Activated T-helper 2 cell treated with anti-CD3 and anti-CD28 coated beads, Interferon-gamma antibody, Interleukin-2, Interleukin-4, amounts not matched to agents 10 μg/mL and 5 μg/mL and 100 μg/mL, durations not matched to agents 14 hours and 24 hours and 36 hours (primary cell): ENCODE measurements at regions not wholly inside any gene's neighbourhood (a gene's known extent, or its start where the extent isn't known, plus 50 kb on each side); places are given as distances from the start of the nearest gene placed in this dataset.

Experiments used
- DNase-seq: peaks from one replicate; pipeline ENCODE4 v3.0.0; 2021; ENCODE audit warnings: low spot score
- H3K27ac Mint-ChIP-seq: one replicate; pipeline ENCODE4 v1.8.0; 2021; ENCODE audit warnings: mixed read lengths
- H3K27me3 Mint-ChIP-seq: one replicate; pipeline ENCODE4 v1.8.0; 2021; ENCODE audit warnings: low read depth, mixed read lengths
- H3K36me3 Mint-ChIP-seq: one replicate; pipeline ENCODE4 v1.8.0; 2021; ENCODE audit warnings: low read depth, mixed read lengths
- H3K4me1 Mint-ChIP-seq: one replicate; pipeline ENCODE4 v1.8.0; 2021; ENCODE audit warnings: low read depth, mixed read lengths
- H3K4me3 Mint-ChIP-seq: one replicate; pipeline ENCODE4 v1.8.0; 2021; ENCODE audit warnings: low read depth, mild to moderate bottlenecking, moderate library complexity, mixed read lengths
- H3K9me3 Mint-ChIP-seq: one replicate; pipeline ENCODE4 v1.8.0; 2021; ENCODE audit warnings: mixed read lengths
- intact Hi-C: fragments of 100-400 bp; cut with micrococcal nuclease; formaldehyde crosslinking; loops from one replicate; pipeline ENCODE4 v1.15.1; 2023

DNA sequence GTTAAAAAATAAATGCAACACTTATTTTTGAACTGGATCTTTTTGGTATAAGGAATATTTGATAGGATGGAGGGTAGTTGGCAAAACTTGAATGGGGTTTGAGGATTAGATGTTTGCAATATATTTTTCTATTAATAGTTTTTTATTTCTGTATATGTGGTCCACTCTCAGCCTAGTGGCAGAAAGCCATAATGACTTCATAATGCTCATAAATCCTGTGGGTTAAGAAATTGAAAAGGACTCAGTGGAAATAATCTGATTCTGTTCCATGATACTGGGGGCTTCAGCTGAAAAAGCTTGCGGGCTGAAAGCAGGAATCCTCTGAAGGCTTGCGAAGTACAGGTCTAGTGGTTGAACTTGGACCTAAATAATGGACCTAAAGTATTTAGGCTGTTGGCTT, 1028.6 kb upstream of the PRMT6 start:
- Mint-ChIP-seq H3K9me3 (peaks cover 12% of the 10 kb centered on the region), H3K27ac (no peak overlapping the region), H3K4me1 (no peaks in the 10 kb centered on the region), H3K36me3 (no peaks in the 10 kb centered on the region), H3K4me3 (no peak overlapping the region), H3K27me3 (no peaks in the 10 kb centered on the region)
- DNase-seq: no peak
- intact Hi-C loops: no loop called here

GRCh38 chr1:106037526-106037925, 1018.9 kb upstream of the PRMT6 start:
- no peaks in the 10 kb centered on the region for H3K27me3 Mint-ChIP-seq
- no peak overlapping the region for H3K27ac Mint-ChIP-seq
- intact Hi-C loops: no loop called here
- H3K36me3 Mint-ChIP-seq: no peaks in the 10 kb centered on the region
- H3K4me3 Mint-ChIP-seq: no peak overlapping the region
- H3K4me1 Mint-ChIP-seq: no peaks in the 10 kb centered on the region
- peaks cover 28% of the 10 kb centered on the region for H3K9me3 Mint-ChIP-seq
- DNase-seq: no peak

GRCh38 chr1:106038260-106038659, 1018.2 kb upstream of the PRMT6 start:
- Mint-ChIP-seq H3K27ac (no peak overlapping the region), H3K9me3 (peaks cover 34% of the 10 kb centered on the region), H3K4me3 (no peak overlapping the region), H3K27me3 (no peaks in the 10 kb centered on the region), H3K36me3 (no peaks in the 10 kb centered on the region), H3K4me1 (no peaks in the 10 kb centered on the region)
- DNase-seq: no peak
- intact Hi-C loops: no loop called here

- H3K9me3 Mint-ChIP-seq: peaks cover 31% of the 10 kb centered on the region
- intact Hi-C loops: no loop called here
- no peaks in the 10 kb centered on the region for H3K36me3 Mint-ChIP-seq
- DNase-seq: no peak
- no peaks in the 10 kb centered on the region for H3K27me3 Mint-ChIP-seq
- H3K4me1 Mint-ChIP-seq: no peaks in the 10 kb centered on the region
- no peak overlapping the region for H3K4me3 Mint-ChIP-seq
- no peak overlapping the region for H3K27ac Mint-ChIP-seq
Observed at GRCh38 chr1:106043971-106044370, 1012.5 kb upstream of the PRMT6 start.

- no peaks in the 10 kb centered on the region for H3K27me3 Mint-ChIP-seq
- H3K27ac Mint-ChIP-seq: no peak overlapping the region
- no peak overlapping the region for H3K4me3 Mint-ChIP-seq
- no peak for DNase-seq
- no peaks in the 10 kb centered on the region for H3K4me1 Mint-ChIP-seq
- no peaks in the 10 kb centered on the region for H3K36me3 Mint-ChIP-seq
- intact Hi-C loops: no loop called here
- peaks cover 39% of the 10 kb centered on the region for H3K9me3 Mint-ChIP-seq
Observed at GRCh38 chr1:106047210-106047609, 1009.3 kb upstream of the PRMT6 start.

GRCh38 chr1:106049595-106049994, 1006.9 kb upstream of the PRMT6 start:
- Mint-ChIP-seq H3K27me3 (no peaks in the 10 kb centered on the region), H3K4me1 (no peaks in the 10 kb centered on the region), H3K27ac (no peak overlapping the region), H3K9me3 (peaks cover 37% of the 10 kb centered on the region), H3K4me3 (no peak overlapping the region), H3K36me3 (no peaks in the 10 kb centered on the region)
- no peak for DNase-seq
- intact Hi-C loops: no loop called here

GRCh38 chr1:106055855-106056254, 1000.6 kb upstream of the PRMT6 start:
- no peak for DNase-seq
- intact Hi-C loops: no loop called here
- no peak overlapping the region for H3K4me3 Mint-ChIP-seq
- peaks cover 26% of the 10 kb centered on the region for H3K9me3 Mint-ChIP-seq
- H3K27me3 Mint-ChIP-seq: no peaks in the 10 kb centered on the region
- H3K4me1 Mint-ChIP-seq: no peaks in the 10 kb centered on the region
- no peaks in the 10 kb centered on the region for H3K36me3 Mint-ChIP-seq
- H3K27ac Mint-ChIP-seq: no peak overlapping the region

- H3K36me3 Mint-ChIP-seq: no peaks in the 10 kb centered on the region
- intact Hi-C loops: no loop called here
- H3K4me3 Mint-ChIP-seq: no peak overlapping the region
- H3K27ac Mint-ChIP-seq: no peak overlapping the region
- peaks cover 9% of the 10 kb centered on the region for H3K9me3 Mint-ChIP-seq
- no peak for DNase-seq
- no peaks in the 10 kb centered on the region for H3K4me1 Mint-ChIP-seq
- H3K27me3 Mint-ChIP-seq: no peaks in the 10 kb centered on the region
Observed at GRCh38 chr1:106061586-106062495, 994.6 kb upstream of the PRMT6 start.

DNA sequence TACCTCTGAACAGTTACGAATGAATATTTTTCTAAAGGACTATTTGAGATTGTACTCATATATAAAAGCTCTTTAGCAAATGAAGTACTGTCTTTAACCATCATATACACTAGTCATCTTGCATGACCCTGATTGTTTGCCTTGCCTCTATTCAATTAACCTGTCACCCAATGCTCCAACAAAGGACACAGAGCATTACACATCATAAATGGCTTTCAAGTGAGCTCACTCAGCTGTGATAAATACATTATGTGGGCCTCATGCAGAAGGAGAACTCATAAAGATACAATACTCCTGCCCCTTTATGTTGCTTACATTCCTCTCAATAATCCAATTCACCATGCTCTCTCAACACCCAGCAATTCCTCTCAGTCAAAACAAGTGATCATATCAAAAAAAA, 993.0 kb upstream of the PRMT6 start:
- DNase-seq: no peak
- Mint-ChIP-seq H3K4me3 (no peak overlapping the region), H3K9me3 (peaks cover 15% of the 10 kb centered on the region), H3K27me3 (no peaks in the 10 kb centered on the region), H3K36me3 (no peaks in the 10 kb centered on the region), H3K27ac (no peak overlapping the region), H3K4me1 (no peaks in the 10 kb centered on the region)
- intact Hi-C loops: no loop called here

DNA sequence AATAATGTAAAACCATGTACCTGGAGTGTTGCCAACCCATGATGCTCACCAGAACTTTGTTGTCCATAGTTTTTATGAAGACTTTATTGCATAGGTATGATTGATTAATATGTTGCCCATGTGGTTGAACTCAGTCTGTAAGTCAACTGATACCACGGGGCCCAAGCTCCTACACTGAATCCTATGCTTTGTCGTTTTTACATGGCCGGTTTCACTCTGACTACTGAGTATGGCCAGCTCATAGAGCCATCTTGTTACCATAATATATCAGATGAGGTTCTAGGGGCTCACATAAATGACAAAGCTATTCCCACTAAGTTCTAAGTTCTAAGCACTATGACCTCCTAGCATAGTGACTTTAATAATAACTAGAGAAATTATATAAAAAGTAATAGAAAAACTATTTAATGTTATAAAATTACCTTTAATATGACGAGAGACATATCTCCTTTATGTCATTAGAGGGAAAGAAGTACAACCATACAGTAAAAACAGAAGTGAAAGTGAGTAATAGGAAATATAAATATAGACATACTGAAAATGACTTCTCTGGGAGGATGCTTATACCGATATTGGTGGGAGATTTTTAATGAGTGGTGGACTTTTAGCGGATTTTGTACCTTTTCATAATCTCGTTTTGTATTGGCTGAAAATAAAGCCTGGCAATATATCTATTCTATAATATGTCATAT, 983.4 kb upstream of the PRMT6 start:
- intact Hi-C loops: no loop called here
- Mint-ChIP-seq H3K36me3 (no peaks in the 10 kb centered on the region), H3K4me3 (no peak overlapping the region), H3K27ac (no peak overlapping the region), H3K27me3 (no peaks in the 10 kb centered on the region), H3K4me1 (no peaks in the 10 kb centered on the region), H3K9me3 (peaks cover 4% of the 10 kb centered on the region)
- no peak for DNase-seq

DNA sequence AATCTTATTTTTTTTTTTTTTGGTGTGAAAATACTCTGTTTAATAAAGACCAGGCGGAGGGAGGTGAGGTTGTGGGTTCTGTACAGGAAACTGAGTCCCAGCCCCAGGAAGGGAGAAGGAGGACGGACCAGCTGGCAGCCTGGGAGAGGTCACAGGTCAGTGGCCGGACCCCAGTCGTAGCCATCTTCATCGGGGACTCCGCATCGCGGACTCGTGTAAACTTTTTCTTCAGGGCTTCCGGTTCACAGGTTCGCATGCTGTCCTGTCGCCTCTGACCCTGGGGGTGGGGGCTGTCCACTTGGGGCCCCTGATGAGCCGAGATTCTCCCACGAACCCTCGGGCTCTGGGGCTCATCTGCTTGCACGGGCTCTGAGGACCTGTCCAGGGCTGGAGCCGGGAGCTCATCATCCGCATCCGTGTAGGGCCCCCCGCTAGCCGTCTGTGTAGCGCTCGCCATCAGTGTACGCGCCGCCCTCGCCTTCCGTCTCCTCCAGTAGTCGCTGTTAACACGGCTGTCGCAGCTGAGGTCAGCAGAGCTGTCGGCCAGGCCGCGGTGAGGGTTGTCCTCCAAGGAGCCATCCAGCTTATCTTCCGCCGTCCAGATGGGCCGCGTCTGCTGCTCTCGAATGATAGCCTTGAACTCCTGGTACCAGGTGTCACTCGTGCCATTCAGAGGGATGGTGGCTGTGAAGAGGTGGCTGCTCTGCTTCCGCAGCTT, 975.7 kb upstream of the PRMT6 start:
- H3K9me3 Mint-ChIP-seq: peaks cover 11% of the 10 kb centered on the region
- intact Hi-C loops: no loop called here
- H3K27me3 Mint-ChIP-seq: no peaks in the 10 kb centered on the region
- no peaks in the 10 kb centered on the region for H3K4me1 Mint-ChIP-seq
- H3K4me3 Mint-ChIP-seq: no peak overlapping the region
- DNase-seq: no peak
- H3K36me3 Mint-ChIP-seq: no peaks in the 10 kb centered on the region
- H3K27ac Mint-ChIP-seq: no peak overlapping the region

DNA sequence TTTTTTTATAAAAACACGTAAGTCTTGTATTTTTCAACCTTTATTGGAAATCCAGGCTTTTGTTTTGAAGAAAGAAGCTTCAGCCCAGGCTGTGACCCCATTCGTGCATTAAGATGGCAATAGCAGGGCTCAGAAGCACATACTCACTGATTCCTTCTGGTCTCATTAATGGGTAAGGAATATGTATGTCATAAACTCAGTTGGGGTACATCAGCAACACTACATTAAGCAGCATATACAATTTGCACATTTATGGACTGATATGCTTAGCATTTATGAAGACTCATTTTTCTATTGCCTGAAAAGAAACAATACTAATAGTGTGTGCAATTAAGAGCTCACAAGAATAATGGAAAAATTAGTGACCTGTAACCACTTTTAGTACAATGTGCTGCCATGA, 945.4 kb upstream of the PRMT6 start:
- no peaks in the 10 kb centered on the region for H3K27me3 Mint-ChIP-seq
- H3K4me3 Mint-ChIP-seq: no peak overlapping the region
- H3K27ac Mint-ChIP-seq: no peak overlapping the region
- no peaks in the 10 kb centered on the region for H3K4me1 Mint-ChIP-seq
- intact Hi-C loops: no loop called here
- peaks cover 30% of the 10 kb centered on the region for H3K9me3 Mint-ChIP-seq
- no peaks in the 10 kb centered on the region for H3K36me3 Mint-ChIP-seq
- DNase-seq: no peak

GRCh38 chr1:106113851-106114250, 942.6 kb upstream of the PRMT6 start:
- no peak for DNase-seq
- Mint-ChIP-seq H3K4me3 (no peak overlapping the region), H3K36me3 (no peaks in the 10 kb centered on the region), H3K27me3 (no peaks in the 10 kb centered on the region), H3K27ac (no peak overlapping the region), H3K4me1 (no peaks in the 10 kb centered on the region), H3K9me3 (peaks cover 24% of the 10 kb centered on the region)
- intact Hi-C loops: no loop called here
